ENCODE measurements at regions not wholly inside any gene's neighbourhood (a gene's known extent, or its start where the extent isn't known, plus 50 kb on each side); places are given as distances from the start of the nearest gene placed in this dataset.

- no peak for DNase-seq (ENCODE audit: extremely low spot score)
- ChIA-PET POLR2A (no interaction called here), CTCF (interaction anchor here (0.7 kb wide), 1 partner anchor 61 kb away, joined by 3 read pairs; no protein-coding TSS in a partner anchor)
- TF ChIP-seq, protein P1, sequence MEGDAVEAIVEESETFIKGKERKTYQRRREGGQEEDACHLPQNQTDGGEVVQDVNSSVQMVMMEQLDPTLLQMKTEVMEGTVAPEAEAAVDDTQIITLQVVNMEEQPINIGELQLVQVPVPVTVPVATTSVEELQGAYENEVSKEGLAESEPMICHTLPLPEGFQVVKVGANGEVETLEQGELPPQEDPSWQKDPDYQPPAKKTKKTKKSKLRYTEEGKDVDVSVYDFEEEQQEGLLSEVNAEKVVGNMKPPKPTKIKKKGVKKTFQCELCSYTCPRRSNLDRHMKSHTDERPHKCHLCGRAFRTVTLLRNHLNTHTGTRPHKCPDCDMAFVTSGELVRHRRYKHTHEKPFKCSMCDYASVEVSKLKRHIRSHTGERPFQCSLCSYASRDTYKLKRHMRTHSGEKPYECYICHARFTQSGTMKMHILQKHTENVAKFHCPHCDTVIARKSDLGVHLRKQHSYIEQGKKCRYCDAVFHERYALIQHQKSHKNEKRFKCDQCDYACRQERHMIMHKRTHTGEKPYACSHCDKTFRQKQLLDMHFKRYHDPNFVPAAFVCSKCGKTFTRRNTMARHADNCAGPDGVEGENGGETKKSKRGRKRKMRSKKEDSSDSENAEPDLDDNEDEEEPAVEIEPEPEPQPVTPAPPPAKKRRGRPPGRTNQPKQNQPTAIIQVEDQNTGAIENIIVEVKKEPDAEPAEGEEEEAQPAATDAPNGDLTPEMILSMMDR (IDR thresholded peaks at IDR 0.05; ENCODE audit: control extremely low read depth, extremely low read depth, low read depth, missing control alignments): no peak
Observed at GRCh38 chr14:66078006-66078405, 408.2 kb upstream of the CCDC196 start.

GRCh38 chr14:66081594-66082376 is 404.4 kb upstream of the CCDC196 start:
- TF ChIP-seq, protein P1 (IDR thresholded peaks at IDR 0.05; ENCODE audit: control extremely low read depth, extremely low read depth, low read depth, missing control alignments): no peak
- CTCF ChIA-PET: no interaction called here
- no peak for DNase-seq (ENCODE audit: extremely low spot score)
- POLR2A ChIA-PET: no interaction called here

GRCh38 chr14:66085224-66085623 is 400.9 kb upstream of the CCDC196 start:
- ChIA-PET CTCF (no interaction called here), POLR2A (no interaction called here)
- TF ChIP-seq, protein P1 (IDR thresholded peaks at IDR 0.05; ENCODE audit: control extremely low read depth, extremely low read depth, low read depth, missing control alignments): no peak
- DNase-seq (ENCODE audit: extremely low spot score): no peak

DNA sequence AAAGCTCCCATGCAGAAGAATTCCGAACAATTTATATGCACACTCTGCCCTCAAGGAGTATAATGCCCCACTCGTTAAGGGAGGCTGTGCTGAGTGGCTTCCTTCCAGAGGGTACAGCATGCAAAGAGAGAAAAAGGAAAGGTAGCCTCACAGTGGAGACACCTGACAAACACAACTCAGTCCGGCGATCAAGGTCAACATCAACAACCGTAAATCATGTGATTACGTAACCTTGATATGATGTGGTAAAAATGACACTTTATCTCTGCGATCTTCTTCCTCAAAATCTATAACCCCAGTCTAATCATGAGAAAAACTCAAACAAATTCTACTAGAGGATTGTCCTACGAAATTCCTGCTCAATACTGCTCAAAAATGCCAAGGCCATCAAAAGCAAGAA is 400.5 kb upstream of the CCDC196 start:
- ChIA-PET POLR2A (no interaction called here), CTCF (no interaction called here)
- DNase-seq (ENCODE audit: extremely low spot score): no peak
- TF ChIP-seq, protein P1 (IDR thresholded peaks at IDR 0.05; ENCODE audit: control extremely low read depth, extremely low read depth, low read depth, missing control alignments): no peak

- CTCF ChIA-PET: interaction anchor here (1.0 kb wide), 1 partner anchor 28 kb away, joined by 3 read pairs; no protein-coding TSS in a partner anchor
- no peak for DNase-seq (ENCODE audit: extremely low spot score)
- TF ChIP-seq, protein P1 (IDR thresholded peaks at IDR 0.05; ENCODE audit: control extremely low read depth, extremely low read depth, low read depth, missing control alignments): no peak
- POLR2A ChIA-PET: no interaction called here
Observed at GRCh38 chr14:66087231-66087630, 398.9 kb upstream of the CCDC196 start.

DNA sequence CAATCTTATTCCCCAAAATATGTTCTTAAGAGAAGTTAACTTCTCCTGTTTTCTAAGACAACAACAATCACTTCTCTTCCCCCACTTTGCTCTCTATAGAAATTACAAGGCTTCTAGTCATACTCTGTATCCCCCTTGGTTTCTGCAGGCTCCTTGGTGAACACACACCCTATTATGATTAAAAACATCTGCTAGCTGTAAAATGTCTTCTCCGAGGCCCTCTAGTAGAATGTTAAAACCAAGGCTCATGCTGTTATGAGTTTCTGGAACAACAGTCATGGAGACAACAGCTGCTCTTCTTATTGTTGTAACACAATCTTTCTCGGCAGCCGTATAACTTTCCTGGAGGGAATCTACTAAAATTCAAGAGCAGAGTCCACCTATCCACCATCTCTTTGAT is 397.5 kb upstream of the CCDC196 start:
- ChIA-PET POLR2A (no interaction called here), CTCF (no interaction called here)
- DNase-seq (ENCODE audit: extremely low spot score): no peak
- TF ChIP-seq, protein P1 (IDR thresholded peaks at IDR 0.05; ENCODE audit: control extremely low read depth, extremely low read depth, low read depth, missing control alignments): no peak
